ENCODE measurements at regions not wholly inside any gene's neighbourhood (a gene's known extent, or its start where the extent isn't known, plus 50 kb on each side); places are given as distances from the start of the nearest gene placed in this dataset.
"Not testable (repeated sequence)": the region's sequence is repeated elsewhere in the genome, so short reads cannot be mapped to it uniquely, and the experiment has no call there.

- peak; percentile 20 for DNase-seq (ENCODE audit: low read depth)
Observed at GRCh38 chr10:121326905-121327304, 271.3 kb downstream of the FGFR2 start.

DNA sequence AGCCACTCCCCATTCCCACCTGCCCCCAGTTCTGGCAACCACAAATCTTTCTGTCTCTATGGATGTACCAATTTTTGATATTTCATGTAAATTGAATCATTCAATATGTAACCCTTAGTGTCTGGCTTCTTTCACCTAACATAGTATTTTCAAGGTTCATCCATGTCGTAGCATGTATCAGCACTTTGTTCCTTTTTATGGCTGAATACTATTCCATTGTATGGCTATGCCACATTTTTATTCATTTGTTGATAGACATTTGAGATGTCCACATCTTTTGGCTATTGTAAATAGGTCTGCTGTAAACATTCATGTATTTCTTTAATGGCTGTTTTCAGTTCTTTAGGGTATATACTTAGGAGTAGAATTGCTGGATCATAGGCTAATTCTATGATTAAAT is 270.5 kb downstream of the FGFR2 start:
- no peak for DNase-seq (ENCODE audit: low read depth)

- DNase-seq (ENCODE audit: low read depth), result not testable (repeated sequence)
Observed at GRCh38 chr10:121329631-121330030, 268.6 kb downstream of the FGFR2 start.

- DNase-seq (ENCODE audit: low read depth), result no peak
Observed at GRCh38 chr10:121330563-121330962, 267.7 kb downstream of the FGFR2 start.

- DNase-seq (ENCODE audit: low read depth), result no peak
Observed at GRCh38 chr10:121332353-121332752, 265.9 kb downstream of the FGFR2 start.

GRCh38 chr10:121332829-121333765 is 265.1 kb downstream of the FGFR2 start:
- peak; percentile 18 for DNase-seq (ENCODE audit: low read depth)

GRCh38 chr10:121335386-121335925 is 262.8 kb downstream of the FGFR2 start:
- no peak for DNase-seq (ENCODE audit: low read depth)

GRCh38 chr10:121337427-121337826 is 260.8 kb downstream of the FGFR2 start:
- DNase-seq (ENCODE audit: low read depth), result no peak

DNA sequence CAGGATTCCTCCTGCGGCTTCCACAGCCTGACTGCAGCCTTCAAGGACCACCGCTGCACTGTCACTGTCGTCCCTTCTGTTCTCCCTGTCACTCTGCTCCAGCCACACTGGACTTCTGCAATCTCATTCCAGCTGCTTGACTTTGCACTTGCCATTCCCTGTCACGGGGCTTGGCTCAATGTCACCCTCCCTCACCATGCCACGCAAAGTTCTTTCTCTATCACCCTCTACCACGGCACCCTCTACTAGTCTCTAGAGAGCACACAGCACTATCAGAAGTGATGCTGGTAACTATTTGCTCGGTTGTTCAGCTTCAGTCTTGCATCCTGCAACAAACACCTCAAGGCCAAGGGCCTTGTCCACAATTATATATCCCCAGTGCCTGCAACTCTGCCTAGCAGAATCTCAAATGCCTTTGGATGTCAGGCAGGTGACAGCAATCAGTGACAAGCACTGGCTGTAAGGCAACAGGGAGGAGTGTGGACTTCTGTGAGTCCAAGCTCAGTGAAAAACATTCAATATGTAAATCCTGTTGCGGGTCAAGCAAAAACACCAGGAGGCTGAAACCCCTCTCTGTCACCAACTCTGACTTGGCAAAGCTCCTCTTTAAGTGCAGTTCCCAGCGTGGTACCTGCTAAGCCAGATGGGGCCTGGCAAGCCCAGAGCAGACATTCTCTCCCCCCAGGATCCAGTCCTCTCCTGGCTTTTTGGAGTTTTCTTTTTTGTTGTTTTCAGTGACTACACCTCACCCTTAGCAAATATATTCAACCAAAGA is 259.9 kb downstream of the FGFR2 start:
- no peak for DNase-seq (ENCODE audit: low read depth)

DNA sequence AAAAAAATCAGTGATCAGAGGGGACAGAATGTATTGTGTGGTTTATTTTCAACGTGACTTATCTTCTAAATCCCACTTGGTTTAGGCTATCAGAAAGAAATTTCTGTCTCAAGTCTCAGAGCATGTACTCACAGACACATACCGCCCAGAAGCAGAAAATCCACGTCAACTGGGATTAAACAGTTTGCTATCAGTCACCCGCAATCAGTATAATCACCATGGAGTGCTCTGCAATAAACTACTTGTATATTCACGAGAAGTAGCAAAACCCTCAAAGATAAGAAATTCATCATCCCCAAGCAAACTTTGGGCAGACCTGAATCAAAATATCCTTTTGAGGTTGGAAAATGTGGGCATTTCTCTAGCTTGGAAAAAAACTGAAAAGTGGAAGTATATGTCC is 259.1 kb downstream of the FGFR2 start:
- DNase-seq (ENCODE audit: low read depth), result no peak

DNA sequence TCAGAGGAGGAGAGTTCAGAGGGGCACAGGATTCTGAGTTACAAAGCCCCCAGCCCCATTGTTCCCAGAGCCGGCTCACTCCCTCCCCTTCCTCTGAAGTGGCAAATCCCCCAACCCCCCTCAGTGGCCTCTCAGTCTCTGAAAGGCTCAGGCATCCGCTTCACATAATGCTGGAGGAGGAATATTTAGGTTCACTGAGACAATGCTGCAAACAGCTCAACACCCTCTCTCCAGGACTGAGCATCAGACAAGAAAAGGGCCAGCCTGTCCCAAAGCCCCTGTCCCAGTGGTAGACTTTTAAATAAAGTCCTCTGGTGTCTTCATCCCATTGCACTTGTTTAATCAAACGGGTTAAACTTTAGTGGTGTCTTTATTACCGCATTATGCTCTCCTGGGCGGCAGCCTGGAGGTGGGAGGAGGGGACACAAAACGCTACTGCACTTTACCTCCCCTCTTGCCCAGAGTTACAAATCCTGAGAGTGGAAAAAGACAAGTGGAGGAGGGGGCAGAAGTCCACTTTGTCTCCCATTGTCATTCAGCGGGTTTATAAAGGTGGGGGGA is 257.9 kb downstream of the FGFR2 start:
- DNase-seq (ENCODE audit: low read depth), result no peak

DNA sequence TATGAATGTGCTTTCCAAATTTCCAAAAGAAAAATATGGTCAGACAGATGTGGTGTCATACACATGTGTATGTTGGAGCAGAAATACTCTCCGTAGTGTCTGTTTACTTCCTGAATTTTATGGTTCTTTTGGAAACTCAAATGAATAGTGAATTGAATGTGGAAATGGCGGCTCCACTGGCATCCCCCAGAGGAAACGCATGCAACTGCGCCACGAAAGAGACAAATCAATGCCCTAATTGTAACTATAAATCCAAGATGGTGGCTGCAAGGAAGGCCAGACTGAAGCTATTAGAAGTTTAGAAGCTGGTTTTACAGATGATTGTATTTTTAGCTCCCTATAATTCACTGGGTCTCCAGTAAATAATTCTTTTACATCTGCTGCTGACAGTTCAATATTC is 246.7 kb downstream of the FGFR2 start:
- no peak for DNase-seq (ENCODE audit: low read depth)

GRCh38 chr10:121352231-121352855 is 245.9 kb downstream of the FGFR2 start:
- DNase-seq (ENCODE audit: low read depth), result peak; percentile 13

GRCh38 chr10:121355161-121355560 is 243.1 kb downstream of the FGFR2 start:
- DNase-seq (ENCODE audit: low read depth), result peak; percentile 15

GRCh38 chr10:121356183-121356582 is 242.1 kb downstream of the FGFR2 start:
- DNase-seq (ENCODE audit: low read depth), result no peak

DNA sequence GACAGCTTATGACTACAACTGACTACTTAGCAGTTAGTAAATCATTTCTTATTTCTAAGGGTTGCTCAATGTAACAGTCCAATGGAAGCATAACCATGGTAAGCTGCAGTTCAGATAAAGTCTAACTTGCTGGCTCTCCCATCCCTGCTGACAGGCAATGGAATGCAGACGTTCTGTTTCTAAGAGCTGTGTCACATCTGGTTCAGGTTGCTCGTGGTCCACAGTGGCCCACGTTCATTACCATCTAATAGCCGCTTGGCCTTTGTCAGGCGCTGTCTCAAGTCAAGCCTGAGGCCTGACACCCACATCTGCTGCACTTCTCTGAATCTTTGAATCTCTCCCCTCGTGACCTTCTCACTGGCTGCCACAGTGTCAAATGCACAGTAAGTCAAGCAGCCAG is 240.8 kb downstream of the FGFR2 start:
- no peak for DNase-seq (ENCODE audit: low read depth)

DNA sequence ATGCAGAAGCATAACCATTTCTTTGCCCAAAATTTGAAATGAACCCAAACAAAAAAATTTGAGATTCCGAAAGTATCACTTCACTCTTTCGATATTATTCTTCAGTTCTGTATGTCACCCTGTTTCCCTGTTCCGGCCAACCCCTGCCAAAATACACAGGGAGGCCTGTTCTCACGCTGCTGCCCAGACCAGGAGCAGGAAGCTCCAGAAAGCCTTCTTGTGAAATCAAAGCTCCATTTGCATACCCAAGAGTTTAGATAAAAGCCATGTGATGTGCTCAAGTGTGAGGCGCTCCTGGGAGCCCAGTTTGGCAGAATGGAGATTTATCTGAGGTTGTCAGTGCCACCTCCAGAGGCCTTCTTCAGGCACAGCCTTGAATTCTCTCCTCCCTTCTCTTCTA is 236.2 kb downstream of the FGFR2 start:
- DNase-seq (ENCODE audit: low read depth), result no peak

DNA sequence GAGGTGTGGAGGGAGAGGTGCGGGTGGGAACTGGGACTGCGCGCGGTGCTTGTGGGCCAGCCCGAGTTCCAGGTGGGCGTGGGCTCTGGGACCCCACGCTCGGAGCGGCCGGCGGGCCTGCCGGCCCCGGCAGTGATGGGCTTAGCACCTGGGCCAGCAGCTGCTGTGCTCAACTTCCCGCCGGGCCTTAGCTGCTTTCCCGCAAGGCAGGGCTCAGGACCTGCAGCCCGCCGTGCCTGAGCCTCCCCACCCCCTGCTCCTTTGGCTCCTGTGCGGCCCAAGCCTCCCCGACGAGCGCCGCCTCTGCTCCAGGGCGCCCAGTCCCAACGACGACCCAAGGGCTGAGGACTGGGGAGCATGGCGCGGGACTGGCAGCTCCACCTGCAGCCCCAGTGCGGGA is 232.7 kb downstream of the FGFR2 start:
- DNase-seq (ENCODE audit: low read depth), result no peak

- no peak for DNase-seq (ENCODE audit: low read depth)
Observed at GRCh38 chr10:121368347-121369025, 229.8 kb downstream of the FGFR2 start.

GRCh38 chr10:121369616-121370015 is 228.6 kb downstream of the FGFR2 start:
- DNase-seq (ENCODE audit: low read depth), result no peak

DNA sequence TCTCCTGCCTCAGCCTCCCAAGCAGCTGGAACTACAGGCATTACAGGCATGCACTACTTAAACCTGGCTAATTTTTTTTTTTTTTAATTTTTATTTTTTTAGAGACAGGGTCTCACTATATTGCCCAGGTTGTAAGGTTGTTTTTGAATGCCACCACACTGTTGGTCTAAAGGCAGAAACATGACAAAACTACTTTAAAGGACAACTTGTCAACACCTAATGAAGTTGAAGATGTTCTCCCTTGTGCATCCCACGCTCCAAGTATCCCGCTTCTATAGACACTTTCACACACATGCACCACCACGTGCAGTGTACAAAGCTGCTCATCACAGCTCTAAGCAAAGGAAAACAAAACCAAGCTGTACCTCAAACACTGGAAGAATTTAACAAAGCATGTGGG is 226.4 kb downstream of the FGFR2 start:
- DNase-seq (ENCODE audit: low read depth), result no peak

Data from M059J (cell line).